ENCODE measurements at regions not wholly inside any gene's neighbourhood (a gene's known extent, or its start where the extent isn't known, plus 50 kb on each side); places are given as distances from the start of the nearest gene placed in this dataset.

DNA sequence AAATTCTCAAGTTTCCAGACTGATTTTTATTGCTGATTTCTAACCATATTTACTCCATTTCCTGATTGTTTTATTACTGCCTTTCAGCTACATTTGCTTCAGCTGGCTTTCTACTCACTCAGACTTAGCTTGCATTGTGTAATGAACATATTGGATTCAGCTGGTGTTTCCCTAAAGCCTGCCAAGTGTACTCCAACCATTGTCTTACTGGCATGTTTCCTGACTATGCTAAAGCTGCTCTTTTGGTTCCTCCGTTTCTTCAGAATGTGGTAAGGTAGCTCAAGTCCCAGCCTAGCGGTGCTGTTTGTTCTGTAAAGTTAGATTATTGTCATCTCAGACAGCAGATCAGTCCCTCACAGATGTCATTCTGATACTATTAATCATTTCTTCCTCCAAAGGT is 53.1 kb upstream of the GLRA2 start:
- DNase-seq (ENCODE audit: low spot score) = no peak
- TF ChIP-seq, protein P1, sequence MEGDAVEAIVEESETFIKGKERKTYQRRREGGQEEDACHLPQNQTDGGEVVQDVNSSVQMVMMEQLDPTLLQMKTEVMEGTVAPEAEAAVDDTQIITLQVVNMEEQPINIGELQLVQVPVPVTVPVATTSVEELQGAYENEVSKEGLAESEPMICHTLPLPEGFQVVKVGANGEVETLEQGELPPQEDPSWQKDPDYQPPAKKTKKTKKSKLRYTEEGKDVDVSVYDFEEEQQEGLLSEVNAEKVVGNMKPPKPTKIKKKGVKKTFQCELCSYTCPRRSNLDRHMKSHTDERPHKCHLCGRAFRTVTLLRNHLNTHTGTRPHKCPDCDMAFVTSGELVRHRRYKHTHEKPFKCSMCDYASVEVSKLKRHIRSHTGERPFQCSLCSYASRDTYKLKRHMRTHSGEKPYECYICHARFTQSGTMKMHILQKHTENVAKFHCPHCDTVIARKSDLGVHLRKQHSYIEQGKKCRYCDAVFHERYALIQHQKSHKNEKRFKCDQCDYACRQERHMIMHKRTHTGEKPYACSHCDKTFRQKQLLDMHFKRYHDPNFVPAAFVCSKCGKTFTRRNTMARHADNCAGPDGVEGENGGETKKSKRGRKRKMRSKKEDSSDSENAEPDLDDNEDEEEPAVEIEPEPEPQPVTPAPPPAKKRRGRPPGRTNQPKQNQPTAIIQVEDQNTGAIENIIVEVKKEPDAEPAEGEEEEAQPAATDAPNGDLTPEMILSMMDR (IDR thresholded peaks at IDR 0.05; ENCODE audit: extremely low read depth, missing control alignments) = no peak

- TF ChIP-seq, protein P1 (IDR thresholded peaks at IDR 0.05; ENCODE audit: extremely low read depth, missing control alignments) = no peak
- no peak for DNase-seq (ENCODE audit: low spot score)
These were observed 79.6 kb upstream of the GLRA2 start for GRCh38 chrX:14449773-14450172.

DNA sequence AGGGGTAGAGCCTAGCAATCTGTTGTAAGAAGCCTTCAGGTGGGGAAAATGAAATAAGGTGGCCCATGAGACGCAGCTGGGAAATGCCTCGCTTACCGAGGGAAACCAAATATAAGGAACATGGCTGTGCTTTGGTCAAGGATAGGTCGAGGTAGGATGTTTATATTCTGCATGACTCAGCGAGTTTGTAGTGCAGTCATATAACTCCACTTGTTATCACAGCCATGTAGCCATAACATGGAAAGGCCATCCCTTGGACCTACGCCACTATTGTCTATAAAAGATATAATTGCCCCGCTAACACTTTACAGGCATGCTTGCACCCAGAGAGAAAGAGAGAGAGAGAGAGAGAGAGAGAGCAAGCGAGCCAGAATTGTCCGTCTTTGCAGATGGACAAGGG is 80.9 kb upstream of the GLRA2 start:
- TF ChIP-seq, protein P1 (IDR thresholded peaks at IDR 0.05; ENCODE audit: extremely low read depth, missing control alignments) = no peak
- DNase-seq (ENCODE audit: low spot score) = no peak

DNA sequence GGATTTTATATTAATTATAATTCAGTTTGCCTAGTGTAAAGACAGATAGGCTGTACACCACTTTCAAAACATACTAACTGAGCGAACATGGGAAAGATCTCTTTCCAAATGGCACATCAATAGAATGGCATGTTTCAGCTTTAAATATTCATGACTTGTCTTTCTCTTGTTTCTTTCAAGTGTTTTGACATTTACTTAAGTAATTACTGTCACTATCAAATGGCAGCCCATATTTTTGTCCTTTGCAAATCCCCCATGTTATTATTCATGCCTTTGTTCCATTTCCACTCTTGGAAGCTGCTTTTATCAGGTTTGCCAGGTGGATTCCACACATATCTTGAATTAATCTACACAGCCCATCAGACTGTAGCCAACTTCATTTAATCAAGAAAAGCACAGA is 89.2 kb upstream of the GLRA2 start:
- DNase-seq (ENCODE audit: low spot score) = no peak
- TF ChIP-seq, protein P1 (IDR thresholded peaks at IDR 0.05; ENCODE audit: extremely low read depth, missing control alignments) = no peak

- TF ChIP-seq, protein P1 (IDR thresholded peaks at IDR 0.05; ENCODE audit: extremely low read depth, missing control alignments) = no peak
- no peak for DNase-seq (ENCODE audit: low spot score)
These were observed 101.7 kb upstream of the GLRA2 start for GRCh38 chrX:14427614-14428013.

GRCh38 chrX:14420841-14421240 is 108.5 kb upstream of the GLRA2 start:
- TF ChIP-seq, protein P1 (IDR thresholded peaks at IDR 0.05; ENCODE audit: extremely low read depth, missing control alignments) = no peak
- DNase-seq (ENCODE audit: low spot score) = no peak

DNA sequence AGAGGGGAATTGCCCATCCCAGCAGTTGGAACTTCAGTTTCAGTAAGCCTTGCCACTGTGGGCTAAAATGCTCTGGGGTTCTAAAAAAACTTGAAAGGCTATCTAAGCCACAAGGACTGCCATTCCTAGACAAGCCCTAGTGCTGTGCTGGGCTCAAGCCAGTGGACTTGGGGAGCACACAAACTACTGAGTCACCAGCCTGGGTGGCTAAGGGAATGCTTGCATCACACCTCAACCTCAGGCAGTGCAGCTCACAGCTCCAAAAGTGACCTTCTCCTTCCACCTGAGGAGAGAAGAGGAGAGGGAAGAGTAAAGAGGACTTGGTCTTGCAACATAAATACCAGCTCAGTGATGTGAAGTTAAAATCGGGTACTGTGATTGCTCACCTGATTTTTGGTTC is 116.7 kb upstream of the GLRA2 start:
- no peak for DNase-seq (ENCODE audit: low spot score)
- TF ChIP-seq, protein P1 (IDR thresholded peaks at IDR 0.05; ENCODE audit: extremely low read depth, missing control alignments) = no peak
